Gastrocnemius medialis (tissue), 4 donors: ENCODE measurements at regions not wholly inside any gene's neighbourhood (a gene's known extent, or its start where the extent isn't known, plus 50 kb on each side); places are given as distances from the start of the nearest gene placed in this dataset.

Experiments used
- CTCF ChIP-seq, 5 experiments: fragments of 450-650 bp in 3 of 5; fragments of 200-600 bp in 2 of 5; sonication (generic) in 2 of 5; IDR thresholded peaks in 4 of 5; conservative IDR thresholded peaks in 1 of 5; 1 replicate in 4 of 5; 2 replicates in 1 of 5; pipeline ENCODE4 v1.5.1; 2016 to 2019; ENCODE audit warnings: antibody characterized with exemption in 5 of 5, mild to moderate bottlenecking in 3 of 5, moderate library complexity in 3 of 5
- POLR2A ChIP-seq, 2 donors: fragments of 450-650 bp; IDR thresholded peaks; one replicate each; pipeline ENCODE4 v1.6.1; 2017; ENCODE audit warnings: antibody characterized with exemption in 2 of 2, mild to moderate bottlenecking in 2 of 2, moderate library complexity in 2 of 2

- TF ChIP-seq CTCF (IDR thresholded peaks at IDR 0.05 in 4 of 5, conservative IDR thresholded peaks at IDR 0.05 in 1 of 5) = no peak
- TF ChIP-seq POLR2A (IDR thresholded peaks at IDR 0.05) = no peak
Measured at GRCh38 chr16:86380030-86380429, 130.3 kb upstream of the FOXF1 start.
